HCT116 (cell line): ENCODE measurements at regions not wholly inside any gene's neighbourhood (a gene's known extent, or its start where the extent isn't known, plus 50 kb on each side); places are given as distances from the start of the nearest gene placed in this dataset.

ENCODE experiments used
- ATAC-seq: fragments of 200-7000 bp; cut with Tn5 transposase; 2 replicates; pipeline ENCODE4 v1.9.1; 2020; ENCODE audit warnings: mild to moderate bottlenecking, moderate library complexity
- BruUV-seq: library from RNA; stranded (reverse); fragments of 400-500 nt; replicated peaks from 2 replicates; lab custom pipeline; 2021; lab: Mats Ljungman, UMichigan
- CTCF ChIA-PET: fragments of 300-600 bp; sonication (Branson Sonifier 250); formaldehyde crosslinking; loops from one replicate; lab custom pipeline; 2021; ENCODE audit warnings: antibody characterized with exemption; lab: Charles Lee
- POLR2A ChIA-PET: fragments of 300-600, 350-600 bp; sonication (Branson Sonifier 250); formaldehyde crosslinking; loops from one replicate; lab custom pipeline; 2021; ENCODE audit warnings: antibody characterized with exemption; lab: Charles Lee
- RAD21 ChIA-PET, 2 experiments: fragments of 300-600 bp; sonication (Branson Sonifier 250); formaldehyde crosslinking; loops; one replicate each; lab custom pipeline; 2023; ENCODE audit warnings: low total read pairs in 2 of 2; ENCODE audit not compliant: uncharacterized antibody in 2 of 2, unreplicated experiment in 2 of 2, low non-redundant PET in 1 of 2; lab: Charles Lee
- DNase-seq: peaks from one replicate; pipeline ENCODE4 v3.0.0-alpha.2; 2010; ENCODE audit warnings: low read depth, low spot score
- H2AFZ ChIP-seq: fragments of 200-600 bp; shearing (Covaris generic), sonication (generic); 2 replicates; pipeline ENCODE4 v1.6.1; 2017; ENCODE audit warnings: low read depth, mixed run types, mixed read lengths, antibody characterized with exemption, low read length; ENCODE audit not compliant: poor library complexity, severe bottlenecking
- H3K27ac ChIP-seq: 2 replicates; pipeline ENCODE4 v1.5.1; 2012; ENCODE audit warnings: low read depth, low read length
- H3K27me3 ChIP-seq: fragments of 200-600 bp; sonication (generic); 2 replicates; pipeline ENCODE4 v1.6.1; 2016; ENCODE audit warnings: mixed run types, low read length, mixed read lengths; ENCODE audit not compliant: insufficient read depth
- H3K36me3 ChIP-seq, 2 experiments: fragments of 200-500 bp in 1 of 2; fragments of 200-600 bp in 1 of 2; sonication (Bioruptor generic) in 1 of 2; sonication (generic) in 1 of 2; 2 replicates each; pipeline versions ENCODE4 v1.5.1 to v1.6.1; 2014 to 2016; ENCODE audit warnings: low read length in 2 of 2, inconsistent platforms in 1 of 2, mixed read lengths in 1 of 2, mixed run types in 1 of 2; ENCODE audit not compliant: insufficient read depth in 2 of 2, control insufficient read depth in 1 of 2
- H3K4me1 ChIP-seq, 2 experiments: fragments of 200-600 bp in 1 of 2; sonication (generic) in 1 of 2; 2 replicates each; pipeline versions ENCODE4 v1.5.1 to v1.6.1; 2012 to 2017; ENCODE audit warnings: low read length in 2 of 2, inconsistent platforms in 1 of 2, mild to moderate bottlenecking in 1 of 2, mixed read lengths in 1 of 2, mixed run types in 1 of 2, moderate library complexity in 1 of 2; ENCODE audit not compliant: insufficient read depth in 2 of 2, control insufficient read depth in 1 of 2
- H3K4me2 ChIP-seq: fragments of 200-600 bp; sonication (generic); 2 replicates; pipeline ENCODE4 v1.6.1; 2017; ENCODE audit warnings: mixed run types, low read length, mixed read lengths
- H3K4me3 ChIP-seq, 2 experiments: fragments of 200-600 bp in 1 of 2; sonication (generic) in 1 of 2; replicated peaks in 1 of 2; 2 replicates each; pipeline ENCODE4 v1.5.1; 2011 to 2016; ENCODE audit warnings: low read length in 2 of 2, control low read depth in 1 of 2, low read depth in 1 of 2, mild to moderate bottlenecking in 1 of 2, mixed read lengths in 1 of 2, mixed run types in 1 of 2
- H3K79me2 ChIP-seq: fragments of 200-600 bp; sonication (generic); 2 replicates; pipeline ENCODE4 v1.6.1; 2017; ENCODE audit warnings: mild to moderate bottlenecking, mixed run types, low read length, moderate library complexity, mixed read lengths; ENCODE audit not compliant: insufficient read depth
- H3K9ac ChIP-seq: fragments of 200-600 bp; sonication (generic); 2 replicates; pipeline ENCODE4 v1.6.1; 2016; ENCODE audit warnings: low read length, mixed read lengths
- H3K9me2 ChIP-seq: fragments of 200-600 bp; sonication (generic), shearing (Covaris generic); 2 replicates; pipeline ENCODE4 v1.6.1; 2017; ENCODE audit warnings: mixed run types, mild to moderate bottlenecking, moderate library complexity; ENCODE audit not compliant: insufficient read depth
- H3K9me3 ChIP-seq, 2 experiments: fragments of 200-500 bp in 1 of 2; fragments of 200-600 bp in 1 of 2; sonication (Bioruptor generic) in 1 of 2; sonication (generic) in 1 of 2; 2 replicates each; pipeline ENCODE4 v1.6.1; 2014 to 2017; ENCODE audit warnings: low read length in 2 of 2, mixed read lengths in 2 of 2, inconsistent platforms in 1 of 2, low read depth in 1 of 2, mild to moderate bottlenecking in 1 of 2, mixed run types in 1 of 2, moderate library complexity in 1 of 2; ENCODE audit not compliant: control insufficient read depth in 1 of 2, insufficient read depth in 1 of 2
- H4K20me1 ChIP-seq: fragments of 200-600 bp; sonication (generic), shearing (Covaris generic); 2 replicates; pipeline ENCODE4 v1.6.1; 2017; ENCODE audit warnings: mixed run types, mild to moderate bottlenecking, moderate library complexity; ENCODE audit not compliant: insufficient read depth
- ATF3 ChIP-seq: IDR thresholded peaks from 2 replicates; pipeline ENCODE4 v1.6.1; 2012
- EGR1 ChIP-seq: IDR thresholded peaks from 2 replicates; pipeline ENCODE4 v1.6.1; 2012; ENCODE audit warnings: low read depth
- EZH2 ChIP-seq: fragments of 200-600 bp; sonication (generic); IDR thresholded peaks from 2 replicates; pipeline ENCODE4 v1.6.1; 2017; ENCODE audit warnings: antibody characterized with exemption, mixed run types
- EZH2phosphoT487 ChIP-seq: fragments of 200-600 bp; IDR thresholded peaks from 2 replicates; pipeline ENCODE4 v1.6.1; 2018; ENCODE audit warnings: antibody characterized with exemption, borderline replicate concordance
- JUND ChIP-seq: IDR thresholded peaks from 2 replicates; pipeline ENCODE4 v1.6.1; 2012
- POLR2AphosphoS5 ChIP-seq: IDR thresholded peaks from 2 replicates; pipeline ENCODE4 v1.6.1; 2011; ENCODE audit warnings: mild to moderate bottlenecking, low read depth, low read length, moderate library complexity
- SP1 ChIP-seq: IDR thresholded peaks from 2 replicates; pipeline ENCODE4 v1.6.1; 2012; ENCODE audit warnings: low read depth
- YY1 ChIP-seq: IDR thresholded peaks from 2 replicates; pipeline ENCODE4 v1.6.1; 2011; ENCODE audit warnings: low read length, low read depth, moderate library complexity, mild to moderate bottlenecking; ENCODE audit not compliant: insufficient replicate concordance; ENCODE audit errors: extremely low read depth
- intact Hi-C: fragments of 100-400 bp; cut with micrococcal nuclease; formaldehyde crosslinking; loops from 2 replicates; pipeline ENCODE4 v1.10.0; 2022
- TF ChIP-seq, protein P1 (sequence below): IDR thresholded peaks from 2 replicates; pipeline ENCODE4 v1.6.1; 2012; ENCODE audit warnings: low read depth

DNA sequence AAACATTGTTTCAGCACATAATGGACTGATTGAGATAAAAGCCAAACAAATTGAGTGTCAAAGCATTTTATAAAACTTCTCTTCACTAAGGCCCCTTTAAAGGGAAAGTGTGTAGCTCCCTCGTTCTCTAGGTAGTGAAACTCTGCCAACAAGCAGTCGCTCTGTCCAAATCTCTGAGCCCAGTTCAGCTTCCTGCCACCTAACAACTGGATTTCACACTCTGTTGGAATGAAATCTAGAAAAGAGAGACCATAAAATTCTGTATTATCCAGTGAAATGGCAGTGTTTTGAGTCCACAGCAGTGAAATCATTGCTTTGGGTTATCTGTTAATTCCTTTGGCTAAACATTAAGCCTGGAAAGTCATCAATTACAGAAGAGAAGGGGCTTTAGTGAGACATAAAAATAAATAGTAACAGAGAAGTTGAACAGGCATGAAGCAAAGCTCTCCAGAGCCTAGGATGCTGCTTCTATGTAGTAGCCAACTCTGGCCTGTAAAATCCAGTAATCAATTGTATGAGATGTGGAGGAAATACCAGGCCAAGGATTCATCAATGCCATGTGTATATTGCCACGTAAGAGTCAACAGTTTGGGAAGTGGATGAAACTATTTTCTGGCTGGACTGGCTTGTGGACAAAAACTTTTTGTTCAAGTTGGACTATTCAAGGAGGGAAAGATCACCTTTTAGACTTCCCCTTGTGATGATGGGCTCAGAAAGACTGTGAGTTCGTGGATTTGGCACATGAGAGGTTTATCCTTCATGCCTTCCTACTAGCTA, 122.5 kb downstream of the WIF1 start:
- Histone ChIP-seq H2AFZ (no peak overlapping the region), H3K27me3 (peaks cover 60% of the 10 kb centered on the region), H3K79me2 (no peaks in the 10 kb centered on the region), H3K4me3 (no peak overlapping the region), H3K9me2 (no peaks in the 10 kb centered on the region), H3K9me3 (no peaks in the 10 kb centered on the region), H4K20me1 (no peaks in the 10 kb centered on the region), H3K36me3 (no peaks in the 10 kb centered on the region), H3K9ac (no peak overlapping the region), H3K27ac (no peak overlapping the region), H3K4me2 (no peak overlapping the region), H3K4me1 (peaks cover 0 to 3% of the 10 kb centered on the region in 2 experiments; a peak in 1 of 4 replicates)
- POLR2A ChIA-PET, result no interaction called here
- RAD21 ChIA-PET, result no interaction called here
- TF ChIP-seq ATF3, result no peak
- TF ChIP-seq, protein P1, sequence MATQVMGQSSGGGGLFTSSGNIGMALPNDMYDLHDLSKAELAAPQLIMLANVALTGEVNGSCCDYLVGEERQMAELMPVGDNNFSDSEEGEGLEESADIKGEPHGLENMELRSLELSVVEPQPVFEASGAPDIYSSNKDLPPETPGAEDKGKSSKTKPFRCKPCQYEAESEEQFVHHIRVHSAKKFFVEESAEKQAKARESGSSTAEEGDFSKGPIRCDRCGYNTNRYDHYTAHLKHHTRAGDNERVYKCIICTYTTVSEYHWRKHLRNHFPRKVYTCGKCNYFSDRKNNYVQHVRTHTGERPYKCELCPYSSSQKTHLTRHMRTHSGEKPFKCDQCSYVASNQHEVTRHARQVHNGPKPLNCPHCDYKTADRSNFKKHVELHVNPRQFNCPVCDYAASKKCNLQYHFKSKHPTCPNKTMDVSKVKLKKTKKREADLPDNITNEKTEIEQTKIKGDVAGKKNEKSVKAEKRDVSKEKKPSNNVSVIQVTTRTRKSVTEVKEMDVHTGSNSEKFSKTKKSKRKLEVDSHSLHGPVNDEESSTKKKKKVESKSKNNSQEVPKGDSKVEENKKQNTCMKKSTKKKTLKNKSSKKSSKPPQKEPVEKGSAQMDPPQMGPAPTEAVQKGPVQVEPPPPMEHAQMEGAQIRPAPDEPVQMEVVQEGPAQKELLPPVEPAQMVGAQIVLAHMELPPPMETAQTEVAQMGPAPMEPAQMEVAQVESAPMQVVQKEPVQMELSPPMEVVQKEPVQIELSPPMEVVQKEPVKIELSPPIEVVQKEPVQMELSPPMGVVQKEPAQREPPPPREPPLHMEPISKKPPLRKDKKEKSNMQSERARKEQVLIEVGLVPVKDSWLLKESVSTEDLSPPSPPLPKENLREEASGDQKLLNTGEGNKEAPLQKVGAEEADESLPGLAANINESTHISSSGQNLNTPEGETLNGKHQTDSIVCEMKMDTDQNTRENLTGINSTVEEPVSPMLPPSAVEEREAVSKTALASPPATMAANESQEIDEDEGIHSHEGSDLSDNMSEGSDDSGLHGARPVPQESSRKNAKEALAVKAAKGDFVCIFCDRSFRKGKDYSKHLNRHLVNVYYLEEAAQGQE, result no peak
- TF ChIP-seq POLR2AphosphoS5, result no peak
- TF ChIP-seq YY1, result no peak
- TF ChIP-seq JUND, result no peak
- no peak for TF ChIP-seq EZH2
- TF ChIP-seq EGR1, result no peak
- TF ChIP-seq SP1, result no peak
- TF ChIP-seq EZH2phosphoT487, result no peak
- CTCF ChIA-PET, result no interaction called here
- intact Hi-C loops, result no loop called here
- BruUV-seq, result no TSS peak
- ATAC-seq (no peak), DNase-seq (no peak)
